Heart right ventricle (tissue), 16 donors: ENCODE measurements at regions not wholly inside any gene's neighbourhood (a gene's known extent, or its start where the extent isn't known, plus 50 kb on each side); places are given as distances from the start of the nearest gene placed in this dataset.

Experiments used
- ATAC-seq, 8 donors: fragments of 200-7000 bp; cut with Tn5 transposase; one replicate each; pipeline ENCODE4 v1.9.1; 2020; ENCODE audit warnings: mild to moderate bottlenecking in 8 of 8, moderate library complexity in 8 of 8, moderate number of reproducible peaks in 1 of 8
- DNase-seq, 2 donors: peaks; one replicate each; pipeline ENCODE4 v3.0.0-alpha.2; 2020
- H3K27ac ChIP-seq, 10 donors: fragments of 200-600 bp; sonication (generic) in 2 of 10; one replicate each; pipeline versions ENCODE4 v1.5.0 to v1.8.0; 2020 to 2022; ENCODE audit warnings: mild to moderate bottlenecking in 3 of 10
- H3K27me3 ChIP-seq, 7 donors: fragments of 200-600 bp; one replicate each; pipeline ENCODE4 v1.8.0; 2021 to 2022; ENCODE audit warnings: mild to moderate bottlenecking in 2 of 7
- H3K36me3 ChIP-seq, 9 donors: fragments of 200-600 bp; sonication (generic) in 1 of 9; one replicate each; pipeline versions ENCODE4 v1.5.0 to v1.8.0; 2020 to 2022; ENCODE audit warnings: mild to moderate bottlenecking in 2 of 9
- H3K4me1 ChIP-seq, 9 donors: fragments of 200-600 bp; sonication (generic) in 1 of 9; one replicate each; pipeline versions ENCODE4 v1.5.0 to v1.8.0; 2020 to 2022; ENCODE audit warnings: mild to moderate bottlenecking in 4 of 9
- H3K4me3 ChIP-seq, 10 donors: fragments of 200-600 bp; sonication (generic) in 2 of 10; one replicate each; pipeline versions ENCODE4 v1.5.0 to v1.8.0; 2020 to 2022; ENCODE audit warnings: mild to moderate bottlenecking in 7 of 10, moderate library complexity in 2 of 10
- H3K9me3 ChIP-seq, 11 donors: fragments of 200-600 bp in 10 of 11; sonication (generic) in 2 of 11; one replicate each; pipeline versions ENCODE4 v1.5.0 to v1.8.0; 2013 to 2022; ENCODE audit warnings: mild to moderate bottlenecking in 2 of 11, control low read depth in 1 of 11, moderate library complexity in 1 of 11
- CTCF ChIP-seq, 9 donors: fragments of 200-600 bp; sonication (generic) in 2 of 9; IDR thresholded peaks; one replicate each; pipeline versions ENCODE4 v1.5.0 to v1.8.0; 2021 to 2022; ENCODE audit warnings: antibody characterized with exemption in 9 of 9, mild to moderate bottlenecking in 5 of 9, moderate library complexity in 1 of 9
- WGBS, 2 donors: extraction: QIAGEN DNeasy Blood & Tissue Kit; methylation state at CpG; one replicate each; pipeline ENCODE4 v1.1.7; 2013; ENCODE audit warnings: inconsistent platforms in 1 of 2; 5-methylcytosine and 5-hydroxymethylcytosine counted together
- intact Hi-C, 10 donors: fragments of 100-400 bp; cut with DNase I; formaldehyde crosslinking; loops; one replicate each; pipeline versions ENCODE4 v1.11.1 to v1.14.2; 2022
- donor health status: Arrhythmogenic right ventricular cardiomyopathy.
- donor health status: ischemic (EF 13 %, LVEDD 7.1; RV severe dilation, severe dysfunction).
- donor health status: healthy with polysubstance abuse.
- donor health status: DM: no; HTN: yes; CAD: no.
- donor health status: DM: no; HTN: no; CAD: no.
- donor health status: ischemic (EF 25% LVEDD 6.9; RV normal size, moderate dysfunction).
- donor health status: ischemic (EF 25% LVEDD 5.7; RV mildly dilated, moderate dysfunction).
- donor health status: healthy.
- donor health status: DM: yes; HTN: yes; CAD: no.
- donor health status: Ischemic cardiomyopathy.
- donor health status: ischemic (EF 35%, LVEDD 5.7; RV mildly dilated, moderate dysfunction).
- donor health status: nonischemic (EF 11% LVEDD 7.7; RV severe dilation, severe dysfunction).
- donor health status: DM: yes; HTN: yes; CAD: no.
- donor health status: PGD.
- donor health status: ischemic (EF 29% LVEDD 5.4; RV normal size, mild dysfunction).
- donor health status: nonischemic (EF 23%, LVEDD 6.1; RV moderate dilation, normal function).

- WGBS, 2 donors, result 78 to 79% methylated on average over 5 of the region's 5 CpGs
- H3K36me3 ChIP-seq, result no peaks in the 10 kb centered on the region
- peak overlapping the region in 1 of 10 donors; percentile 72 for H3K27ac ChIP-seq
- DNase-seq (no peak), ATAC-seq (no peak)
- H3K9me3 ChIP-seq, result no peaks in the 10 kb centered on the region
- TF ChIP-seq CTCF (IDR thresholded peaks at IDR 0.05), result no peak
- intact Hi-C loops, result no loop called here
- H3K4me3 ChIP-seq, result no peak overlapping the region
- peaks cover 0 to 62% (median 12%) of the 10 kb centered on the region in 9 donors for H3K4me1 ChIP-seq
- H3K27me3 ChIP-seq, result peaks cover 0 to 18% (median 0%) of the 10 kb centered on the region in 7 donors
Measured at GRCh38 chr7:41882256-41882655, 179.4 kb upstream of the INHBA start.

- peaks cover 0 to 13% (median 0%) of the 10 kb centered on the region in 7 donors for H3K27me3 ChIP-seq
- TF ChIP-seq CTCF (IDR thresholded peaks at IDR 0.05), result no peak
- peak in 7 of 8 donors; percentile 58 to 75 (median 71) for ATAC-seq
- H3K4me3 ChIP-seq, result no peak overlapping the region
- H3K36me3 ChIP-seq, result no peaks in the 10 kb centered on the region
- H3K4me1 ChIP-seq, result peaks cover 0 to 55% (median 6%) of the 10 kb centered on the region in 9 donors
- H3K9me3 ChIP-seq, result no peaks in the 10 kb centered on the region
- peak overlapping the region in 1 of 10 donors; percentile 80 for H3K27ac ChIP-seq
- DNase-seq, result peak in 1 of 2 donors; percentile 40
- WGBS, 2 donors, result 67 to 69% methylated on average over 13 of the region's 13 CpGs
- intact Hi-C loops, result no loop called here
Measured at GRCh38 chr7:41881331-41882130, 178.6 kb upstream of the INHBA start.

GRCh38 chr7:41880107-41880506 is 177.2 kb upstream of the INHBA start:
- Histone ChIP-seq H3K27me3 (peaks cover 0 to 13% (median 0%) of the 10 kb centered on the region in 7 donors), H3K4me3 (no peak overlapping the region), H3K9me3 (no peaks in the 10 kb centered on the region), H3K27ac (no peak overlapping the region), H3K4me1 (peaks cover 0 to 40% (median 0%) of the 10 kb centered on the region in 9 donors), H3K36me3 (no peaks in the 10 kb centered on the region)
- no peak for TF ChIP-seq CTCF (IDR thresholded peaks at IDR 0.05)
- WGBS, 2 donors, result 16% methylated on average over 3 of the region's 3 CpGs
- no peak for DNase-seq
- ATAC-seq, result peak in 1 of 8 donors; percentile 7
- intact Hi-C loops, result no loop called here

GRCh38 chr7:41879403-41879802 is 176.5 kb upstream of the INHBA start:
- 65 to 72% methylated on average over 5 of the region's 5 CpGs for WGBS, 2 donors
- intact Hi-C loops, result no loop called here

More at GRCh38 chr7:41879403-41879802, 176.5 kb upstream of the INHBA start:
- no peak for DNase-seq
- Histone ChIP-seq H3K27ac (peak overlapping the region in 1 of 10 donors; percentile 49), H3K9me3 (no peaks in the 10 kb centered on the region), H3K4me3 (no peak overlapping the region), H3K27me3 (peaks cover 0 to 6% (median 0%) of the 10 kb centered on the region in 7 donors), H3K36me3 (no peaks in the 10 kb centered on the region), H3K4me1 (peaks cover 0 to 38% (median 0%) of the 10 kb centered on the region in 9 donors)
- TF ChIP-seq CTCF (IDR thresholded peaks at IDR 0.05), result no peak
- ATAC-seq, result no peak
